WTC11 (cell line): ENCODE measurements at regions not wholly inside any gene's neighbourhood (a gene's known extent, or its start where the extent isn't known, plus 50 kb on each side); places are given as distances from the start of the nearest gene placed in this dataset.

Experiments
- ATAC-seq: fragments of 200-7000 bp; cut with Tn5 transposase; 2 replicates; pipeline ENCODE4 v1.10.0; 2021; ENCODE audit warnings: mild to moderate bottlenecking, moderate library complexity
- CTCF ChIA-PET: fragments of 300-600 bp; sonication (Branson Sonifier 250); formaldehyde crosslinking; loops from one replicate; lab custom pipeline; 2021; ENCODE audit warnings: antibody characterized with exemption; lab: Charles Lee
- POLR2A ChIA-PET: fragments of 350-600 bp; sonication (Branson Sonifier 250); formaldehyde crosslinking; loops from one replicate; lab custom pipeline; 2021; ENCODE audit warnings: antibody characterized with exemption; lab: Charles Lee
- DNase-seq: peaks from one replicate; pipeline ENCODE4 v3.0.0; 2021; ENCODE audit warnings: low spot score
- H3K27ac Mint-ChIP-seq: 2 replicates; pipeline ENCODE4 v1.8.0; 2021; ENCODE audit warnings: mixed read lengths
- H3K27me3 Mint-ChIP-seq: 2 replicates; pipeline ENCODE4 v1.8.0; 2021; ENCODE audit warnings: low read depth, mild to moderate bottlenecking, moderate library complexity, mixed read lengths
- H3K36me3 Mint-ChIP-seq: 2 replicates; pipeline ENCODE4 v1.8.0; 2021; ENCODE audit warnings: mixed read lengths
- H3K4me1 Mint-ChIP-seq: 2 replicates; pipeline ENCODE4 v1.8.0; 2022; ENCODE audit warnings: mixed read lengths
- H3K4me3 Mint-ChIP-seq: 2 replicates; pipeline ENCODE4 v1.8.0; 2021; ENCODE audit warnings: mild to moderate bottlenecking, moderate library complexity, mixed read lengths
- H3K9me3 Mint-ChIP-seq: 2 replicates; pipeline ENCODE4 v1.8.0; 2021; ENCODE audit warnings: mixed read lengths
- ATF1 ChIP-seq: sonication (generic); formaldehyde crosslinking; IDR thresholded peaks from 2 replicates; pipeline ENCODE4 v1.8.1; 2023; ENCODE audit warnings: mild to moderate bottlenecking, moderate library complexity, missing genetic modification reagents
- CBFB ChIP-seq: sonication (generic); formaldehyde crosslinking; IDR thresholded peaks from 2 replicates; pipeline ENCODE4 v1.8.1; 2022; ENCODE audit warnings: mild to moderate bottlenecking, low read depth, missing genetic modification reagents
- ELF4 ChIP-seq: sonication (generic); formaldehyde crosslinking; IDR thresholded peaks from 2 replicates; pipeline ENCODE4 v1.8.1; 2022; ENCODE audit warnings: low read depth, mild to moderate bottlenecking, moderate library complexity, missing genetic modification reagents
- FOXP1 ChIP-seq: sonication (generic); formaldehyde crosslinking; IDR thresholded peaks from 2 replicates; pipeline ENCODE4 v1.8.0; 2022; ENCODE audit warnings: missing genetic modification reagents, mild to moderate bottlenecking, moderate library complexity, borderline replicate concordance
- GABPB1 ChIP-seq: sonication (generic); formaldehyde crosslinking; IDR thresholded peaks from 2 replicates; pipeline ENCODE4 v1.8.1; 2023; ENCODE audit warnings: mild to moderate bottlenecking, missing genetic modification reagents
- GTF2I ChIP-seq: fragments of 250-450 bp; sonication (Bioruptor Pico); conservative IDR thresholded peaks from 2 replicates; pipeline ENCODE4 v1.4.0; 2021; ENCODE audit warnings: mild to moderate bottlenecking
- NFATC4 ChIP-seq: fragments of 250-450 bp; sonication (Bioruptor Pico); IDR thresholded peaks from 2 replicates; pipeline ENCODE4 v1.9.0; 2021; ENCODE audit warnings: mild to moderate bottlenecking
- NR3C1 ChIP-seq: sonication (generic); formaldehyde crosslinking; conservative IDR thresholded peaks from 2 replicates; pipeline ENCODE4 v1.8.1; 2023; ENCODE audit warnings: low read depth, mild to moderate bottlenecking, missing genetic modification reagents
- OVOL2 ChIP-seq: fragments of 250-450 bp; sonication (Bioruptor Pico); IDR thresholded peaks from 2 replicates; pipeline ENCODE4 v1.9.0; 2021; ENCODE audit warnings: mild to moderate bottlenecking, borderline replicate concordance
- STAT6 ChIP-seq: sonication (generic); formaldehyde crosslinking; conservative IDR thresholded peaks from 2 replicates; pipeline ENCODE4 v1.8.1; 2023; ENCODE audit warnings: mild to moderate bottlenecking, low read depth, missing genetic modification reagents, moderate library complexity
- TP53 ChIP-seq: sonication (generic); formaldehyde crosslinking; IDR thresholded peaks from 2 replicates; pipeline ENCODE4 v1.8.1; 2023; ENCODE audit warnings: mild to moderate bottlenecking, missing genetic modification reagents
- ZNF396 ChIP-seq: fragments of 250-450 bp; sonication (Bioruptor Pico); IDR thresholded peaks from 2 replicates; pipeline ENCODE4 v1.8.0; 2021; ENCODE audit warnings: mild to moderate bottlenecking, moderate library complexity, borderline replicate concordance
- ZNF416 ChIP-seq: fragments of 250-450 bp; sonication (Bioruptor Pico); IDR thresholded peaks from 2 replicates; pipeline ENCODE4 v1.9.0; 2021; ENCODE audit warnings: mild to moderate bottlenecking, inconsistent platforms
- ZNF423 ChIP-seq: fragments of 250-450 bp; sonication (Bioruptor Pico); IDR thresholded peaks from 2 replicates; pipeline ENCODE4 v2.1.2; 2022; ENCODE audit warnings: mild to moderate bottlenecking, moderate library complexity
- ZNF532 ChIP-seq: fragments of 250-450 bp; sonication (Bioruptor Pico); IDR thresholded peaks from 2 replicates; pipeline ENCODE4 v1.9.0; 2021; ENCODE audit warnings: mild to moderate bottlenecking, borderline replicate concordance
- ZNF671 ChIP-seq: fragments of 250-450 bp; sonication (Bioruptor Pico); IDR thresholded peaks from 2 replicates; pipeline ENCODE4 v1.8.0; 2021; ENCODE audit warnings: mild to moderate bottlenecking
- TF ChIP-seq, protein P1 (sequence below): sonication (generic); formaldehyde crosslinking; IDR thresholded peaks from 2 replicates; pipeline ENCODE4 v1.8.0; 2022; ENCODE audit warnings: mild to moderate bottlenecking, missing genetic modification reagents
- TF ChIP-seq, protein P2 (sequence below): fragments of 250-450 bp; sonication (Bioruptor Pico); IDR thresholded peaks from 2 replicates; pipeline ENCODE4 v1.9.0; 2021; ENCODE audit warnings: mild to moderate bottlenecking
- TF ChIP-seq, protein P3 (sequence below): sonication (generic); formaldehyde crosslinking; IDR thresholded peaks from 2 replicates; pipeline ENCODE4 v1.8.1; 2023; ENCODE audit warnings: mild to moderate bottlenecking, missing genetic modification reagents, borderline replicate concordance
- TF ChIP-seq, protein P4 (sequence below): sonication (generic); formaldehyde crosslinking; IDR thresholded peaks from 2 replicates; pipeline ENCODE4 v1.8.1; 2022; ENCODE audit warnings: low read depth, mild to moderate bottlenecking, moderate library complexity, missing genetic modification reagents, borderline replicate concordance

- TF ChIP-seq ZNF532 (CRISPR knock-in tag) (no peak), FOXP1 (CRISPR knock-in tag) (no peak), NFATC4 (CRISPR knock-in tag) (no peak), ELF4 (CRISPR knock-in tag) (no peak), STAT6 (no peak), ZNF423 (no peak), ZNF396 (CRISPR knock-in tag) (no peak), OVOL2 (CRISPR knock-in tag) (no peak)
- TF ChIP-seq, protein P1, sequence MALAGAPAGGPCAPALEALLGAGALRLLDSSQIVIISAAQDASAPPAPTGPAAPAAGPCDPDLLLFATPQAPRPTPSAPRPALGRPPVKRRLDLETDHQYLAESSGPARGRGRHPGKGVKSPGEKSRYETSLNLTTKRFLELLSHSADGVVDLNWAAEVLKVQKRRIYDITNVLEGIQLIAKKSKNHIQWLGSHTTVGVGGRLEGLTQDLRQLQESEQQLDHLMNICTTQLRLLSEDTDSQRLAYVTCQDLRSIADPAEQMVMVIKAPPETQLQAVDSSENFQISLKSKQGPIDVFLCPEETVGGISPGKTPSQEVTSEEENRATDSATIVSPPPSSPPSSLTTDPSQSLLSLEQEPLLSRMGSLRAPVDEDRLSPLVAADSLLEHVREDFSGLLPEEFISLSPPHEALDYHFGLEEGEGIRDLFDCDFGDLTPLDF (CRISPR knock-in tag): no peak
- TF ChIP-seq, protein P2, sequence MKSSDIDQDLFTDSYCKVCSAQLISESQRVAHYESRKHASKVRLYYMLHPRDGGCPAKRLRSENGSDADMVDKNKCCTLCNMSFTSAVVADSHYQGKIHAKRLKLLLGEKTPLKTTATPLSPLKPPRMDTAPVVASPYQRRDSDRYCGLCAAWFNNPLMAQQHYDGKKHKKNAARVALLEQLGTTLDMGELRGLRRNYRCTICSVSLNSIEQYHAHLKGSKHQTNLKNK: no peak
- TF ChIP-seq, protein P3, sequence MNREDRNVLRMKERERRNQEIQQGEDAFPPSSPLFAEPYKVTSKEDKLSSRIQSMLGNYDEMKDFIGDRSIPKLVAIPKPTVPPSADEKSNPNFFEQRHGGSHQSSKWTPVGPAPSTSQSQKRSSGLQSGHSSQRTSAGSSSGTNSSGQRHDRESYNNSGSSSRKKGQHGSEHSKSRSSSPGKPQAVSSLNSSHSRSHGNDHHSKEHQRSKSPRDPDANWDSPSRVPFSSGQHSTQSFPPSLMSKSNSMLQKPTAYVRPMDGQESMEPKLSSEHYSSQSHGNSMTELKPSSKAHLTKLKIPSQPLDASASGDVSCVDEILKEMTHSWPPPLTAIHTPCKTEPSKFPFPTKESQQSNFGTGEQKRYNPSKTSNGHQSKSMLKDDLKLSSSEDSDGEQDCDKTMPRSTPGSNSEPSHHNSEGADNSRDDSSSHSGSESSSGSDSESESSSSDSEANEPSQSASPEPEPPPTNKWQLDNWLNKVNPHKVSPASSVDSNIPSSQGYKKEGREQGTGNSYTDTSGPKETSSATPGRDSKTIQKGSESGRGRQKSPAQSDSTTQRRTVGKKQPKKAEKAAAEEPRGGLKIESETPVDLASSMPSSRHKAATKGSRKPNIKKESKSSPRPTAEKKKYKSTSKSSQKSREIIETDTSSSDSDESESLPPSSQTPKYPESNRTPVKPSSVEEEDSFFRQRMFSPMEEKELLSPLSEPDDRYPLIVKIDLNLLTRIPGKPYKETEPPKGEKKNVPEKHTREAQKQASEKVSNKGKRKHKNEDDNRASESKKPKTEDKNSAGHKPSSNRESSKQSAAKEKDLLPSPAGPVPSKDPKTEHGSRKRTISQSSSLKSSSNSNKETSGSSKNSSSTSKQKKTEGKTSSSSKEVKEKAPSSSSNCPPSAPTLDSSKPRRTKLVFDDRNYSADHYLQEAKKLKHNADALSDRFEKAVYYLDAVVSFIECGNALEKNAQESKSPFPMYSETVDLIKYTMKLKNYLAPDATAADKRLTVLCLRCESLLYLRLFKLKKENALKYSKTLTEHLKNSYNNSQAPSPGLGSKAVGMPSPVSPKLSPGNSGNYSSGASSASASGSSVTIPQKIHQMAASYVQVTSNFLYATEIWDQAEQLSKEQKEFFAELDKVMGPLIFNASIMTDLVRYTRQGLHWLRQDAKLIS (CRISPR knock-in tag): no peak
These were observed 324.9 kb upstream of the TMTC1 start (continued) for GRCh38 chr12:30108666-30109065.

DNA sequence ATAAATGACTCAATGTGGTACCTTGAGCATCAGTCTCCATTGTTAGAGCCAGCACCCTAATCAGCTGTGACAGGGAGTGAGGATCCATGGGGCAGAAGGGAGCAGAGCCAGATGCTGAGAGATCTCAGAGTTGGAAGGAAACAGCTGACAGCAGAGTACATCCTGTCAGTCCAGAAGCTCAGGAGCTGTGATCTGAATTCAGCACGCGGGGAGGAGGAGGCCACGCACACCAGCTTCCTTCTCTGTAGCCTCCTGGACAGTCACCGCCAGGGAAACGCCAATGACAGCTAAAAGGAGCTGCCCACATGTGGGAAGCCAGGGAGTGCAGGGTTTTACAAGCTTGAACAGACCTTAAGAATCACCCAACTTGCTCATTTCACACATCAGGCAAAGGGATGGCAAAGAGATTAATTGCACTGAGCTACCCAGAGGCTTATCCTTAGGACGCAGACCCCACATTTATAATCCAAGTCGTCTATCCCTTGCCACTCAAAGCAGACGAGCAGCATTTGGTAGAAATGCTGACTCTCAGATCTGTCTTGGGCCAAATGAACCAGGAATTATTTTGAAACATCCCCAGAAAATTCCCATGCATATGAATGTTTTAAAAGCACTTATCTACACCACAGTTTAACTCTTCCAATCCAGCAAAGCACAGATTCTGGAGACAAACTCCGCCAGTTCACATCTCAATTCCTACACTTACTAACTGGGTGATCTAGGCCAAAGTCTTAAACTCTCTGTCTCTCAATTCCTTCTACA is 322.6 kb upstream of the TMTC1 start:
- CTCF ChIA-PET: no interaction called here
- DNase-seq: no peak
- POLR2A ChIA-PET: no interaction called here
- no peaks in the 10 kb centered on the region for H3K27me3 Mint-ChIP-seq
- no peak for ATAC-seq
- H3K4me1 Mint-ChIP-seq: no peaks in the 10 kb centered on the region
- H3K36me3 Mint-ChIP-seq: peaks cover 20% of the 10 kb centered on the region; the same call in 1 of the 2 replicates
- H3K9me3 Mint-ChIP-seq: peaks cover 24% of the 10 kb centered on the region
- no peak overlapping the region for H3K27ac Mint-ChIP-seq
- no peak overlapping the region for H3K4me3 Mint-ChIP-seq
- TF ChIP-seq, protein P4, sequence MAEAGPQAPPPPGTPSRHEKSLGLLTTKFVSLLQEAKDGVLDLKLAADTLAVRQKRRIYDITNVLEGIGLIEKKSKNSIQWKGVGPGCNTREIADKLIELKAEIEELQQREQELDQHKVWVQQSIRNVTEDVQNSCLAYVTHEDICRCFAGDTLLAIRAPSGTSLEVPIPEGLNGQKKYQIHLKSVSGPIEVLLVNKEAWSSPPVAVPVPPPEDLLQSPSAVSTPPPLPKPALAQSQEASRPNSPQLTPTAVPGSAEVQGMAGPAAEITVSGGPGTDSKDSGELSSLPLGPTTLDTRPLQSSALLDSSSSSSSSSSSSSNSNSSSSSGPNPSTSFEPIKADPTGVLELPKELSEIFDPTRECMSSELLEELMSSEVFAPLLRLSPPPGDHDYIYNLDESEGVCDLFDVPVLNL (CRISPR knock-in tag): no peak
- TF ChIP-seq NR3C1 (CRISPR knock-in tag): no peak
- TF ChIP-seq GABPB1 (CRISPR knock-in tag): no peak
- TF ChIP-seq, protein P2: no peak
- TF ChIP-seq CBFB (CRISPR knock-in tag): no peak
- TF ChIP-seq ZNF671 (CRISPR knock-in tag): no peak
- no peak for TF ChIP-seq ATF1 (CRISPR knock-in tag)
- TF ChIP-seq TP53 (CRISPR knock-in tag): no peak
- no peak for TF ChIP-seq GTF2I
- TF ChIP-seq ZNF416 (CRISPR knock-in tag): no peak
